ENCODE measurements at regions not wholly inside any gene's neighbourhood (a gene's known extent, or its start where the extent isn't known, plus 50 kb on each side); places are given as distances from the start of the nearest gene placed in this dataset.

GRCh38 chr5:30667293-30667692, 526.2 kb upstream of the CDH6 start:
- H3K36me3 ChIP-seq: no peaks in the 10 kb centered on the region
- H3K4me1 ChIP-seq (ENCODE audit: insufficient read depth): no peaks in the 10 kb centered on the region
- no peak for TF ChIP-seq POLR2A (IDR thresholded peaks at IDR 0.05)
- TF ChIP-seq CTCF (IDR thresholded peaks at IDR 0.05): no peak
- TF ChIP-seq EP300 (IDR thresholded peaks at IDR 0.05): no peak
- DNase-seq: no peak
- H3K27ac ChIP-seq: no peak overlapping the region
- no peak overlapping the region for H3K4me3 ChIP-seq
- H3K27me3 ChIP-seq: no peaks in the 10 kb centered on the region
- no peaks in the 10 kb centered on the region for H3K9me3 ChIP-seq
- WGBS, 3 donors: 29 to 41% (median 39%) methylated on average over 1 of the region's 1 CpG
- intact Hi-C loops (cut with DNase I): no loop called here

GRCh38 chr5:30663536-30663935, 530.0 kb upstream of the CDH6 start:
- Histone ChIP-seq H3K9me3 (no peaks in the 10 kb centered on the region), H3K4me1 (ENCODE audit: insufficient read depth) (no peaks in the 10 kb centered on the region), H3K27me3 (no peaks in the 10 kb centered on the region), H3K4me3 (no peak overlapping the region), H3K27ac (no peak overlapping the region), H3K36me3 (no peaks in the 10 kb centered on the region)
- TF ChIP-seq CTCF (IDR thresholded peaks at IDR 0.05) (no peak), EP300 (IDR thresholded peaks at IDR 0.05) (no peak), POLR2A (IDR thresholded peaks at IDR 0.05) (no peak)
- 57 to 78% (median 62%) methylated on average over 2 of the region's 2 CpGs for WGBS, 3 donors
- no peak for DNase-seq
- intact Hi-C loops (cut with DNase I): no loop called here

DNA sequence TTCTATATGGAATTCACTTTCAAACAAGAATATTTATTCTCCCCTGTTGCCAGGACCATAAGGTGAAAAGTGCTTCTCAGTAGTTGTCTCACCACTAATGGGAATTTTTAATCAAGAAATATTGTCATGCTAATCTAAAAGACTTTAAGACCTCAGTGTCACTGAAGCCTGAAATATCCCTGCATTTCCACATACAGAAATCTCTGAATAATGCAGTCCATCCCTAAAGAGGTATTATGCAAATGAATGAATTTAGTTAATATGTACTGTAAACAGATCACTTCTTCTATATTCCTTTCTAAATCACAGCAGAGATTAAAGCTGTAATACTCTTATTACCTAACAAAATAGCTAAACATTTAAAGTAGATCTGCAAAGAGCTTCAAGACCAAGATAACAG, 531.1 kb upstream of the CDH6 start:
- H3K4me3 ChIP-seq: no peak overlapping the region
- no peaks in the 10 kb centered on the region for H3K9me3 ChIP-seq
- H3K4me1 ChIP-seq (ENCODE audit: insufficient read depth): no peaks in the 10 kb centered on the region
- no peaks in the 10 kb centered on the region for H3K27me3 ChIP-seq
- DNase-seq: no peak
- no peak for TF ChIP-seq POLR2A (IDR thresholded peaks at IDR 0.05)
- no peaks in the 10 kb centered on the region for H3K36me3 ChIP-seq
- no peak overlapping the region for H3K27ac ChIP-seq
- intact Hi-C loops (cut with DNase I): no loop called here

DNA sequence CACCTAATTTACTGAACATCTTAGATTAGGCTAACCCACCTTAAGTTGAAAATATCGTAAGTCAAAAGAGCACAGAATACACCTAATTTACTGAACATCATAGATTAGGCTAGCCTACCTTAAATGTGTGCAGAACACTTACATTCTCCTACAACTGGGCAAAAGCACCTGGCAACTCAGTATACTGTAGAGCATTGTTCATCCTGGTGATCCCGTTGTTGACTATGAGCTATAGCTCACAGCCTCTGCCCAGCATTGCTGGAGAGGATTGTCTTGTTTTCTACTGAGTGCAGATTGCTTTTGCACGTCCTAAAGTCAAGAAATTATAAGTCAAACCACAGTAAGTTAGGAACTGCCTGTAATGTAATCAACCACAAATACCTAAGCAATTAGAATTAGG, 531.8 kb upstream of the CDH6 start:
- WGBS, 3 donors: 53 to 58% (median 58%) methylated on average over 3 of the region's 3 CpGs
- intact Hi-C loops (cut with DNase I): no loop called here
- TF ChIP-seq CTCF (IDR thresholded peaks at IDR 0.05) (no peak), POLR2A (IDR thresholded peaks at IDR 0.05) (no peak), EP300 (IDR thresholded peaks at IDR 0.05) (no peak)
- no peaks in the 10 kb centered on the region for H3K27me3 ChIP-seq
- no peak overlapping the region for H3K4me3 ChIP-seq
- no peaks in the 10 kb centered on the region for H3K9me3 ChIP-seq
- no peak overlapping the region for H3K27ac ChIP-seq
- DNase-seq: no peak
- no peaks in the 10 kb centered on the region for H3K4me1 ChIP-seq (ENCODE audit: insufficient read depth)
- H3K36me3 ChIP-seq: no peaks in the 10 kb centered on the region

GRCh38 chr5:30659417-30659816, 534.1 kb upstream of the CDH6 start:
- Histone ChIP-seq H3K27me3 (no peaks in the 10 kb centered on the region), H3K4me1 (ENCODE audit: insufficient read depth) (no peaks in the 10 kb centered on the region), H3K27ac (no peak overlapping the region), H3K9me3 (no peaks in the 10 kb centered on the region), H3K4me3 (no peak overlapping the region), H3K36me3 (no peaks in the 10 kb centered on the region)
- 79 to 86% (median 82%) methylated on average over 2 of the region's 2 CpGs for WGBS, 3 donors
- DNase-seq: no peak
- intact Hi-C loops (cut with DNase I): no loop called here
- TF ChIP-seq EP300 (IDR thresholded peaks at IDR 0.05) (no peak), CTCF (IDR thresholded peaks at IDR 0.05) (no peak), POLR2A (IDR thresholded peaks at IDR 0.05) (no peak)

Measured in ovary (tissue), 7 donors.